ENCODE measurements at regions not wholly inside any gene's neighbourhood (a gene's known extent, or its start where the extent isn't known, plus 50 kb on each side); places are given as distances from the start of the nearest gene placed in this dataset.

GRCh38 chr12:20201733-20202132 lies 166.6 kb upstream of the PDE3A start:
- Histone ChIP-seq H3K27me3 (ENCODE audit: control insufficient read depth in 2 of 2, insufficient read depth in 2 of 2, low read length in 2 of 2) (no peaks in the 10 kb centered on the region), H3K9ac (ENCODE audit: insufficient read depth, low read length, poor library complexity, severe bottlenecking) (no peak overlapping the region), H4K20me1 (ENCODE audit: insufficient read depth, low read length) (no peaks in the 10 kb centered on the region), H3K36me3 (replicated peaks in 1 of 2; ENCODE audit: control insufficient read depth in 1 of 2, insufficient read depth in 2 of 2, low read length in 2 of 2) (no peaks in the 10 kb centered on the region), H2AFZ (ENCODE audit: insufficient read depth, low read depth, low read length, poor library complexity, severe bottlenecking) (no peak overlapping the region), H3K4me1 (ENCODE audit: control insufficient read depth in 1 of 2, insufficient read depth in 2 of 2, low read length in 2 of 2) (no peaks in the 10 kb centered on the region), H3K79me2 (ENCODE audit: insufficient read depth, low read length) (no peaks in the 10 kb centered on the region), H3K9me3 (replicated peaks in 1 of 2; ENCODE audit: control insufficient read depth in 1 of 2, insufficient read depth in 1 of 2, low read length in 2 of 2) (no peaks in the 10 kb centered on the region), H3K4me2 (replicated peaks; ENCODE audit: extremely low read depth, low read length, poor library complexity, severe bottlenecking) (no peak overlapping the region), H3K27ac (ENCODE audit: low read depth in 1 of 2, low read length in 2 of 2) (no peak overlapping the region), H3K4me3 (replicated peaks in 1 of 3; ENCODE audit: low read depth in 2 of 3, low read length in 3 of 3) (no peak overlapping the region)
- H3K36me3 Mint-ChIP-seq, result no peaks in the 10 kb centered on the region
- peaks cover 0 to 6% (median 0%) of the 10 kb centered on the region in 7 donors for H3K9me3 Mint-ChIP-seq
- no peak overlapping the region for H3K27ac Mint-ChIP-seq
- H3K27me3 Mint-ChIP-seq (ENCODE audit: low read depth in 3 of 3), result peaks cover 0 to 2% (median 0%) of the 10 kb centered on the region in 3 donors
- no peak overlapping the region for H3K4me3 Mint-ChIP-seq
- TF ChIP-seq CTCF (IDR thresholded peaks at IDR 0.05), result no peak
- DNase-seq, result no peak
- H3K4me1 Mint-ChIP-seq, result peaks cover 3% of the 10 kb centered on the region
- intact Hi-C loops (cut with micrococcal nuclease), result no loop called here

GRCh38 chr12:20205854-20206253 lies 162.5 kb upstream of the PDE3A start:
- Histone ChIP-seq H3K79me2 (ENCODE audit: insufficient read depth, low read length) (no peaks in the 10 kb centered on the region), H3K4me2 (replicated peaks; ENCODE audit: extremely low read depth, low read length, poor library complexity, severe bottlenecking) (no peak overlapping the region), H3K9ac (ENCODE audit: insufficient read depth, low read length, poor library complexity, severe bottlenecking) (no peak overlapping the region), H2AFZ (ENCODE audit: insufficient read depth, low read depth, low read length, poor library complexity, severe bottlenecking) (no peak overlapping the region), H3K4me3 (replicated peaks in 1 of 3; ENCODE audit: low read depth in 2 of 3, low read length in 3 of 3) (no peak overlapping the region), H3K4me1 (ENCODE audit: control insufficient read depth in 1 of 2, insufficient read depth in 2 of 2, low read length in 2 of 2) (peaks cover 16 to 19% of the 10 kb centered on the region in 2 donors), H3K36me3 (replicated peaks in 1 of 2; ENCODE audit: control insufficient read depth in 1 of 2, insufficient read depth in 2 of 2, low read length in 2 of 2) (no peaks in the 10 kb centered on the region), H3K27ac (ENCODE audit: low read depth in 1 of 2, low read length in 2 of 2) (no peak overlapping the region), H4K20me1 (ENCODE audit: insufficient read depth, low read length) (no peaks in the 10 kb centered on the region), H3K9me3 (replicated peaks in 1 of 2; ENCODE audit: control insufficient read depth in 1 of 2, insufficient read depth in 1 of 2, low read length in 2 of 2) (no peaks in the 10 kb centered on the region), H3K27me3 (ENCODE audit: control insufficient read depth in 2 of 2, insufficient read depth in 2 of 2, low read length in 2 of 2) (no peaks in the 10 kb centered on the region)
- intact Hi-C loops (cut with micrococcal nuclease), result no loop called here
- no peak for DNase-seq
- Mint-ChIP-seq H3K27me3 (ENCODE audit: low read depth in 3 of 3) (peaks cover 0 to 2% (median 0%) of the 10 kb centered on the region in 3 donors), H3K4me3 (no peak overlapping the region), H3K36me3 (no peaks in the 10 kb centered on the region), H3K4me1 (peaks cover 17% of the 10 kb centered on the region), H3K27ac (no peak overlapping the region), H3K9me3 (peaks cover 0 to 2% (median 0%) of the 10 kb centered on the region in 7 donors)
- TF ChIP-seq CTCF (IDR thresholded peaks at IDR 0.05), result no peak
- no CpG with 5 or more reads among the region's 2 CpGs for WGBS (ENCODE audit: insufficient coverage)
